Tibial nerve (tissue), 4 donors: ENCODE measurements at regions not wholly inside any gene's neighbourhood (a gene's known extent, or its start where the extent isn't known, plus 50 kb on each side); places are given as distances from the start of the nearest gene placed in this dataset.

ENCODE experiments used
- CTCF ChIP-seq, 5 experiments: fragments of 200-600 bp in 3 of 5; fragments of 450-650 bp in 2 of 5; sonication (generic) in 3 of 5; IDR thresholded peaks; one replicate each; pipeline ENCODE4 v1.5.1; 2016 to 2019; ENCODE audit warnings: antibody characterized with exemption in 5 of 5, mild to moderate bottlenecking in 3 of 5, moderate library complexity in 2 of 5
- EP300 ChIP-seq, 2 donors: sonication (generic); formaldehyde crosslinking; IDR thresholded peaks; one replicate each; pipeline ENCODE4 v1.6.1; 2017; ENCODE audit warnings: antibody characterized with exemption in 2 of 2, mild to moderate bottlenecking in 1 of 2
- POLR2A ChIP-seq, 2 donors: fragments of 450-650 bp; IDR thresholded peaks; one replicate each; pipeline ENCODE4 v1.6.1; 2017; ENCODE audit warnings: antibody characterized with exemption in 2 of 2, mild to moderate bottlenecking in 2 of 2, moderate library complexity in 2 of 2

GRCh38 chr18:75618146-75618545 lies 190.6 kb upstream of the SMIM21 start:
- no peak for TF ChIP-seq CTCF (IDR thresholded peaks at IDR 0.05)
- no peak for TF ChIP-seq POLR2A (IDR thresholded peaks at IDR 0.05)
- no peak for TF ChIP-seq EP300 (IDR thresholded peaks at IDR 0.05)
